GM18907 (cell line): ENCODE measurements at regions not wholly inside any gene's neighbourhood (a gene's known extent, or its start where the extent isn't known, plus 50 kb on each side); places are given as distances from the start of the nearest gene placed in this dataset.
"Not testable (repeated sequence)": the region's sequence is repeated elsewhere in the genome, so short reads cannot be mapped to it uniquely, and the experiment has no call there.

ENCODE experiments used
- ATAC-seq: cut with Tn5 transposase; IDR thresholded peaks from one replicate; pipeline ENCODE4 v1.9.1; 2021; ENCODE audit warnings: mild to moderate bottlenecking, moderate library complexity; ENCODE audit not compliant: unreplicated experiment

DNA sequence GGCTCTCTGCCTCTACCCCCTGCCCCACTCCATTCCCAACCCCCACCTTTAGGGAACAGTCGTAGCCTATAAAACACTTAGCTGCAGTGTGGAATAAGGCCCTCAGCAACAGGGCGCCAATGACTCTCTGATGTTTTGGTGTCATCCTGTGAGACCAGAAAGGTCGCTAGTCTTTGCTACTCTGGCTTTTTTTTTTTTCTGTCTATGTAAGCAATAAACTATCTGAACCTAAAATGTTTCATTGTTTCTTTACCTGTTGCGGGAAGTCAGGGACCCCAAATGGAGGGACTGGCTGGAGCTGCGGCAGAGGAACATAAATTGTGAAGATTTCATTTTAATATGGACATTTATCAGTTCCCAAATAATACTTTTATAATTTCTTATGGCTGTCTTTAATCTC is 154.6 kb downstream of the COPS8 start:
- no peak for ATAC-seq

DNA sequence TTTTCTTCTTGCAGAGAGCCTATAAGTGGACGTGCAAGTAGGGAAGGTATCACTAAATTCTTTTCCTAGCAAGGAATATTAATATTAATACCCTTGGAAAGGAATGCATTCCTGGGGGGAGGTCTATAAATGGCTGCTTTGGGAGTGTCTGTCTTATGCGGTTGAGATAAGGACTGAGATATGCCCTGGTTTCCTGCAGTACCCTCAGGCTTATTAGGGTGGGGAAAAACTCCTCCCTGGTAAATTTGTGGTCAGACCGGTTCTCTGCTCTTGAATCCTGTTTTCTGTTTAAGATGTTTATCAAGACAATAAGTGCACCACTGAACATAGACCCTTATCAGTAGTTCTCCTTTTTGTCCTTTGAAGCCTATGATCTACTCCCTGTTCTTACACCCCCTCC is 155.2 kb downstream of the COPS8 start:
- not testable (repeated sequence) for ATAC-seq

DNA sequence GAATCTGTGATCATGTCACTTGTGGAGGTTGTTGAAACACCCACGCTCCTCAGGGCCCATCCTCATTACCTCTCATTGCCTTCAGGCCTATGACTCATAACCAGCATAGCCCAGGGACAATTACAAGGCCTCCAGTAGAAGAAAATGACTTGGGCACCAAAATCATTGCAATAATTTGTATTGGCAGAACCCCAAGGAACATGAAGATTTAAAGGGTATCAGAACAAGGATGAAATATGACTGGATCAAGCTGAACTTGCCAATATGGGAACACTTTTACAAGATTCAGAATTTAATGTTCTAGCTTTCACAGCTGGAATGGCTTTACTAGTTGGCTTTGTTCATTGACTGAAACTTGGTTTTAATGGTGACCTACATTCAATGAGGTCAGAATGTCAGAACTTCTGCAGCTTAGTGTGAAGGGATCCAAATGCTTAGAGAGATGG is 156.4 kb downstream of the COPS8 start:
- ATAC-seq, result no peak

DNA sequence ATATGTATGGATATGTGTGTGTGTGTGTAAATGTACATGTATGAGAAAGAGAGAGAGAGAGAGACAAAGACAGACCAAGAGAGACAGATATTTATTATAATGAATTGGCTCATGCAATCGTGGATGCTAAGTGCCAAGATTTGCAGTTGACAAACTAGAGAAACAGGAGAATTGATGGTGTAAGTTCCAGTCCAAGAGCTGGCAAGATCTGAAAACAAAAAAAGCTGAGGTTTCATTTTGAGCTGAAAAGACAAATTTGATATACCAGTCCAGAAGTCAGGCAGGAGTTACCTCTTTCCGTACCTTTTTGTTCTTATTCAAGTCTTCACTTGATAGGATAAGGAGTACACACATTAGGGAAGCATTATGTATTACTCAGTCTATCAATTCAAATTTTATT is 157.8 kb downstream of the COPS8 start:
- no peak for ATAC-seq

DNA sequence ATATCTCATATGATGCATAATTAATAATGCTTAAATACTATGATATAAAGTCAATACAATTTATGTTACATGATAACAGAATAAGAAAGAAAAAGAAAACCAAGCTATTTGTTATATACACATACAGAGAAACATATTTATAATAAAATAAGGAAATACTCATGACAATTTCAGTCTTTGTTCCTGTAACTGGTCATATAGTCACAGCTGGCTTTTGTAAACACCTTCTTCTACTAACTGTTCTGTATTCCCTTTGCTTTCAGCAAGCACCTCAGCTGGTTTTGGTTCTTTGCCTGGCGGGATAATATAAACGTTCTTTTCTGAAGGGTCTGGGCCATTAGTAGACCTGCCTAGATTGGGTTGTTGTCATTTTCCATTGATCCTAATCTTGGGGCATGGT is 158.5 kb downstream of the COPS8 start:
- ATAC-seq, result no peak

DNA sequence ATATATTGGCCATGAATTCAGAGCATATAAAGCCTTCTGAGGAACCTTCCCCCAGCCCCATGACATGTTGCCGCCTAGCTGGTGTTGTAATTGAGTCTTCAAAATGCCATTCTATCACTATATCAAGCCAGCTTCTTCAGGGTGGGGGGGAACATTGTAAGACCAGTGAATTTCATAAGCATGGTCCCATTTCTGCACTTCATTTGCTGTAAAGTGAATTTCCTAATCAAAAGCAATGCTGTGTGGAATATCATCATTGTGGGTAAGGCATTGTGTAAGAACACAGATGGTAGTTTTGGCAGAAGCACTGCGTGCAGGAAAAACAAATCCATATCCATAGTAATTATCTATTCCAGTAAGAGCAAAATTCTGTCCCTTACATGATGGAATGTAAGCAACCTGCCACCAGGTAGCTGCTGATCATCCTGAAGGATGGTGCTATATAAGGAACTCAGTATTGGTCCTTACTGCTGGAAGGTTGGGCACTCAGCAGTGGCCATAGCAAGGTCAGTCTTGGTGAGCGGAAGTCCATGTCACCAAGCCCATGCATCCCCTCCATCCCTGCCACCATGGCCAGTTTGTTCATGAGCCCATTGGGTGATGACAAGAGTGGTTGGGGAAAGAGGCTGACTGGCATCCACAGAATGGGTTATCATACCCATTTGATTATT is 159.4 kb downstream of the COPS8 start:
- no peak for ATAC-seq

DNA sequence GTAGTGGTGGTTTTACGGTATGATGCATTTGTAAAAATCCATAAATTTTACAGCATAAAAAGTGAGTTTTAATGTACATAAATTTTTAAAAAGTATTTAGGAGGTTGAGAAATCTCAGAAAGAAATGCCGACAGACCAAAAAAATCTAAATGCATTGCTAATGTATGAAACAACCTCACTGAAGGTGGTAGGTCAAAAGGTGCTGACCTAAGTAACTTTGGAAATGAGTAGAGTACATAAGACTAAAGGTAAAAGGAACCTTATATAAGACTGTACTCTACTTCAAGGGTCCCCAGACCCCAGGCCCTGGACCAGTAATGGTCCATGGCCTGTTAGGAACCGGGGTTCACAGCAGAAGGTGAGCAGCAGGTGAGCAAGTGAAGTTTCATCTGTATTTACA is 163.4 kb downstream of the COL6A3 start:
- no peak for ATAC-seq

DNA sequence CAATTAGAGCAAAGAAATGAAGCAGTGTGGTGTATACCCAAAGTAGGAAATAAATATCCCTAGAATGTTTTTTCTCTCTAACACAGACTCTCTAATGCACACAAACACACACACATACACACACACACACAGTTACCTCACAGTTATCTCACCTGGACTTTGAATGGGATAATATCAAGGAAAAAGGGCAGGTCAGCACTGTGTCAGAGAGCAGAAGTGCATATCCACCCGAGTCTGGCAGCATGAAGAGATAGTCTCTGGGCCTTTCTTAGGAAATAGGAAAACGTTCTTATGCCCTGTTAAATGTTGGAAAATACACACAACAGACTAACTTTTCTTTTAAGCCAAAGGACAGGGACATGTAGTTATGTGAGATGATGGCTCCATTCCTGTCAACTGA is 162.0 kb downstream of the COL6A3 start:
- no peak for ATAC-seq

DNA sequence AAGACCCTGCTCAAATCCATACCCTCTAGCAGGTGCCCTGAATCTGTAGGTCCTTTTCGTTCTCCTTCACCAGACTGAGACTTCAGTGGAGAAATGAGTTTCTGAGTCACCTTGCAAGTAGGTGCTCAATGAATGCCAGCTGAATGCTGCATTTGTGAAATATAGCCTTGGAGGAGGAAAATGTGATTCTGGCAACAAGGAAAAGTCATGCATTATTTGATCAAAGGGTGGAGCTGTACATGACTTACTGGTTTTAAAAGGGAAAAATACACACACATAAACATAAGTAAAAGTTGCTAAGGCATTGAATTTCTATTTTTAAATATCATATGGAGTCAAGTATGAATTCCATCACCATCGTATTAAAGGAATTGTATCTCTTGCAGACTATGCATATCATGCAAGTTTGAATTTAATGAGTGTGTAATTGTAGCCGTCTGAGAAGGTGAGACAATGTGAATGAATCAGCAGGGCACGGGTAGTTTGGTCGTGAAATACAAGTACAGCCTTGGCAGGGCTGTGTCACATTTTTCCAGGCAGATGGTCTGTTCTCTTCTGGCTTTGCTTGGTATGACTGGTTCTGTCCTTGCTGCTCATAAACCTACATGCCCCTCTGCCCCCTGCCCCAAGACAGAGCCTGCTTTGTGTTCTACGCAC is 160.8 kb downstream of the COL6A3 start:
- ATAC-seq, result no peak

DNA sequence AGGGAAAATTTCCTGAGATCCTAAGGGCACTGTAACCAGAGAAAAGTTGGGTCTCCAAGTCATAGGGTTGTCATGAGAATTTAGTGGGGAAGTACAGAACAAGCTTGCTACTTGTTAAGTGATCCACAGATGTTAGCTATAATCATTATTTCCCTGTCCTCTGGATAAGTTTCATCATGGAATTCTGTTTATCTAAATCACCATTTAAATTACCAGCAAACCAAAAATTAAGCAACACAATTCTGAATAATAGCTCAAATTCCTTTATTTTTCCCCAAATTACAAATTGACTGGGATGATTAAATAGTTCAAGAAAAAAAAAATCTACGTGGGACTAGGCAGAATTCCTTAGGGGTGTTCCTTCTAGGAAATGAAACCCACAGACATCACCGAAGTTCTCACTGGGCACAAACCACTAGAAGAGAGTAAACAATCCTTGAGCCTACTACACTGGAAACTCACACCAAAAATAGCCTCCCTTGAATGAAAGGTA is 159.5 kb downstream of the COL6A3 start:
- ATAC-seq, result no peak

DNA sequence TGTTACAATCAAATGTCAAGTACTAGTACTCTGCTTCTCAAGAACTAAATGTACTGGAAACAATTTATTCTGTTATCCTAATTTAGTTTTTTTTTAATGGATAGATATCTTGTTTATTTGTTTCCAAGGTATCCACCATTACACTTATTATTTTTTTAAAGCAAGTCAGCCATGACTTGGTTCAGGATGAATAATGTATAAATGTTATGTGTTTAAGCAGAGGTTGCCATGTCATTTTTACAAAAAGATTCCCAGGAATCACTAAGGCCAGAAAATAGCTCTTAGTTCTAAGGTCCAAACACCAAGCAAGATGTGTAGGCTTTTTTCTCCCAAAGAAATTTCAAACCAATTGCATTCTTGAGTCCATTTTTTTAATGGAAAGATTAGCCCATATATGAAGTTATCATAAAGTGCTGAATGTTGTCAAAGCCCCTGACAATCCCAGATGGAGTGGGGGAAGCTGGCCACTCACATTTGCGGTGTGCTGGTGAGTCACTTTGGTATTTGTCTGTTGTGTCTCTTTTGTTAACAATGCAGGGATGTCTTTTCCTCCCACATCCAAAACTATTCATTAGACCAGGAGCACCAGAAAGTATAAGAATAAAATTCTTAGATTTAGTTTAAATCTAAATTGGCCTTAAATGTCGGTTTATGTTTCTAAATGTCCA is 158.9 kb downstream of the COL6A3 start:
- ATAC-seq, result no peak

DNA sequence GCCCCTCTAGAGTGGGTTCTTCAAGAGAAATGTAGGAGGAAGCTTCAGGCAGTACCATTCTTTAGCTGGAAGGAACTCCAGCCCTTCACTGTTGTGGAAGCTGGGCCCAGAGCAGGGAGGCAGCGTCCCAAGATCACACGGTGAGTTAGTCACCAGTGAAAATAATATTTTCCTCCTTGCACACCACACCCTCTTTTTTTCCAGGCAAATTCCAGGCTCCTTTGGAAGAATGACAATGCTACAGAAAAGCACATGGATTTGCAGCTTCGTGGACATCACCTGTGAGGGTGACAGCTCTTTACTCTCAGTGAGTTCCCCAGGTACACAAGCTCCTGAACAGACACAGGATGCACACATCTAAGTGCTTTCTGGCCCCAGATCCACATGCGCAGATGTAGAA is 157.1 kb downstream of the COL6A3 start:
- ATAC-seq, result no peak

DNA sequence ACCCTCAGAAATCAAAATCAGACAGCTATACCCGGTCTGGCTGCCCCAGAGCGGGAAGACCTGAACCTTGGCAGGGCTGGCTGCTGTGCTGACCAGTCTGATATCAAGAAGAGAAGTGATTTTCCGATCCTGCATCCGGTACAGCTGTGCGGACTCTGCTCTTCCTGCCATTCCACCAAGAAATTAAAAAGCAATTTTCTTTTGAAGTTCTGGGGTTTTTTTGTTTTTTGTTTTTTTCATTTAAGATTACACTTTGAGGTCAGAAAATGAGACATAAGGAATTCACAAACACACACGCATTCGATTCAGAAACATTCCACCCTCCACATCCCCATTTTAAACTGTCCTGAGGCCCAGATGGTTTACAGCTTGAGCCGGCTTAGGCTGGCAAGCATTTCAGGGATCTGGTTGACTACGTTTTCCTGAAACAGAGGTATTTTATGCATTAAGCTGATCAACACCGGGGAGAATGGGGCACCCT is 156.5 kb downstream of the COL6A3 start:
- no peak for ATAC-seq

DNA sequence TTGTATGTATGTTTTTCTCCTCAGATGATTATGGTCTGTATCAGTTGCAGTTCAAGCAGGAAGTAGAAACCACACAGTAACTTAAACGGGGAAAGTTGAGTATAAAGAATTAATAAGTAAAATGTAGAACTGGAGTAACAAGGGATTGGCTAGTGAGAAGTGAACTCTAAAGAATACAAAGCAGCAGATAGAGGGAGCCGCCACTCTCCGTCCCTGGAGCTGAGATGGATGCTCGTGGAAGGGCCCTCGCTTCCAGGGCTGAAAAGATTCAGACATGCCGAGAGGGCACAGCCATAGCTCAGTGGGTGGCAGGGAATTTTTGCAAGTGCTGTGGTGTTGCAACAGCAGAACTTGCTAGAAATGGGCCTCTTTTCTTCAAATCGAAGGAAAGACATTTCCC is 155.8 kb downstream of the COL6A3 start:
- no peak for ATAC-seq

DNA sequence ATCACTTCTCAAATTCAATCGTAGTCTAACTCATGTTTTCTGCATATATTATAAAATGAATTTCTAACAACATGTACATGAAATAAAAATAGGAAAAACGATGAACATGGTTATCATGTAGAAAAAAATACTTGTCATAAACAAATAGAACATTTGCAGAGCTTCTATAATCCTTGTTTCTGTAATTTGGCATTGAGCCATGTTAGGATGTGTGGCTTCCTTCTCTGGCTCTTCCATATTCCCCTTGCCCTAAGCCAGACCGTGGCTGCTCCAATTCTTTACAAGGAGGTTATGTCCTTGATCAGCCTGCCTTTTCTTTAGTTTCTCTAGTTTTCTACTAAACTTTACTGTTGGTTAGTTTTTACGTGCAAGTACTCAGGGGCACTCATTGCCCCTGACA is 155.3 kb downstream of the COL6A3 start:
- no peak for ATAC-seq

DNA sequence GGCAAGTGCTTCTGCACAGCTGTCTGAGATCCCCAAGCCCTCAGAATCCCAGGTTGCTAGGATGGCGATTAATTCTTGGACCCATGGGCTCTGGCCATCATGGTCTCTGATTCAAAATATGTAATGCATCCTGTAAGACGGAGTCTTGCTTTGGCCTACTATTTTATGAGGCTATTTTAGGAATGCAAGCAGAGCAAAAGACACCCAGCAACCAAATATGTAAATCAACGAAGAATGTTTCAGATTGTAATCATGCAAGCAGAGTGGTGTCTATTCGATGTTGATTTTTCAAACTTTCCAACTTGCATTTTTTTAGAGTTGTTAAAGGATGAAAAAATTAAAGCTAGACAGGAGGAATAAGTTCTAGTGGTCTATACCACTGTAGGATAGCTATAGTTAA is 154.8 kb downstream of the COL6A3 start:
- ATAC-seq, result no peak

DNA sequence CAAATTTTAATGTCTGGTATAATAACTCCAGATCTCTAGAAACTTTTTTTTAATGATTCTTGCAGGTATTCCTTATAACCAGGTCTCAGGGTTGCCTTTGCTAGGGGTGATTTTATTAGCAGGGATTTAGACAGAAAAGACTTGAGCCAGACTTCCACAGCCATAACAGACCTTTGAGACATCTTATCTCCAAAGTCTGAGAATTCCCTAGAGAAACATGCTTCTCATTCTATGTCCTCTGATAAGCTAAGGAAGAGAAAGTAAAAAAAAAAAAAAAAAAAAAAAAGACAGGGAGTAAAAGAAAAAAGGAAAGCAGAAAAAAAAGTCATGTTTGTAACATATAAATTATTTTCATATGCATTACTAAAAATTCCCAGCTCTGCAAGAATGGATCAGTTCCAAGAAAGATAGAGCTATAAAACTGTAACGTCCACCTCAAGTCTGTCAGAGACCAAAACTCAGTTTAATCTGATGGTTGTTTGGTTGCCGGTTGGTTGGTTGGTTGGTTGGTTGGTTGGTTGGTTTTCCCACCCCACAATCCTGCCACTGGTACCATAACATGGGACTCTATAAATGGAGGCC is 153.8 kb downstream of the COL6A3 start:
- no peak for ATAC-seq

DNA sequence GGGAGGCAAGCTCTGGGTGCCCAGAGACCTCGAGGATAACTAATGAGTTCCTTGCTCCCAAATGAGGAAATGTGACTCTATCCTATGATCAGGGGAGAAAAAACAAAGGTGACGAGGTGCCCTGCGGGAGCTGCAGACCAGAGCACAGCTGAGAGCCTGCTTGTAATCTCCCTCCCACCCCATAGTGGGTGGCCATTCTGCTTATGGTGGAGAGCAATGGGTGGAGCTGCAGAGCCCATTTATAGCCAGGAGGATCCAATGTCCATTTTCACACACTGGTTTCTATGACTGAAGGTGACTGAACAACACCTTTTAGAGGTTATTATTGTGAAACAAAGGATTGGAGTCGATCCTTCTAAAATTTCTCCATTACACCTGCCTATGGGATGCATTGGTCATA is 153.3 kb downstream of the COL6A3 start:
- no peak for ATAC-seq

DNA sequence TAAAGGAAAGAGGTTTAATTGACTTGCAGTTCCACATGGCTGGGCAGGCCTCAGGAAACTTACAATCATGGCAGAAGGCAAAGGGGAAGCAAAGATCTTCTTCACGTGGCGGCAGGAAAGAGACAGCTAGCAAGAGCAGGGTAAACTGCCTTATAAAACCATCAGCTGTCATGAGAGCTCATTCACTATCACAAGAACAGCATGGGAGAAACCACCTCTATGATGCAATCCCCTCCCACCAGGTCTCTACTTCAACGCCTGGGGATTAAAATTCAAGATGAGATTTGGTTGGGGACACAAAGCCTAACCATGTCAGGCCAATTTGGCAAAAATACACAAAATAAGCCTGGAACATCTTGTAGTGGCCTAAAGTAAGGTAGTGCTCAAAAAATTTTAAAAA is 152.6 kb downstream of the COL6A3 start:
- no peak for ATAC-seq

DNA sequence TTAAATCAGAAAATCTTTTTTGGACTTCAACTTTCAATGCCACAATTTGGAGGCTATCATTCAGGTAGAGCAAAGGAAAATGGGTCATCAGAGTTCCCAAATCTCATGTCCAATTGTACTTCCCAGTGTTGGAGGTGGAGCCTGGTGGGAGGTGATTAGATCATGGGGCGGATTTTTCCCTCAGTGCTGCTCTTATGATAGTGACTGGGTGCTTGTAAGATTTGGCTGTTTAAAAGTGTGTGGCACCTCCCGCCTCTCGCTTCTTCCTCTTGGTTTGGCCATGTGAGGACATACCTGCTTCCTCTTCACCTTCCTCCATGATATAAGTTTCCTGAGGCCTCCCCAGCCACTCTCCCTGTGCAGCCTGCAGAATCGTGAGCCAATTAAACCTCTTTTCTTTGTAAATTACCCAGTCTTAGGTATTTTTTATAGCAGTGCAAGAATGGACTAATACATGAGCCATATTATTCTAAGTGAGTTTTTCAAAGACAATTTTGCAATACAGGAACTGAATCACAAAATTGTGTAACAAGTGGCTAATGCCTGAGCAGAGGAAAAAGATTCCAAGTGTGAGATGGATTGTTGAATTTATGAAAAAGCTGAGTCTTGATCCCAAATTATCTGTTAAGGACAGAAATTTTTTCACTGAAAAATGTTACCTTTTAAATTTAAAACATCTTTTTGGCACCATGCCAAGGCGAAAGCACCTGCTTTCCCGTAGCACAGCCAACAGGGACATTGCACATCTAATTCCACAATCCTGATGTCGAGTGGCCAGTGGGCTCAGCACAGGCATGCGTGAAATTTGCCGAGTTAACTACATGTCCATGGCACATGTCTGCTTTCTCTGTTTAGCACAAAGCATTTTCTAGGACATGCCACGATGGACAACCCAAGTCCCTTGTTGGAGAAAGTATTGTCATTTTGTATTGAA is 150.9 kb downstream of the COL6A3 start:
- ATAC-seq, result no peak
